Erythroblast (primary cell): ENCODE measurements at regions not wholly inside any gene's neighbourhood (a gene's known extent, or its start where the extent isn't known, plus 50 kb on each side); places are given as distances from the start of the nearest gene placed in this dataset.

Experiments
- GATA1 ChIP-seq: IDR thresholded peaks from 2 replicates; pipeline ENCODE4 v1.6.1; 2011; ENCODE audit warnings: low read depth, mild to moderate bottlenecking, control low read depth, low read length, moderate library complexity
- POLR2A ChIP-seq: IDR thresholded peaks from 2 replicates; pipeline ENCODE4 v1.6.1; 2011; ENCODE audit warnings: mild to moderate bottlenecking, low read length

- no peak for TF ChIP-seq POLR2A
- TF ChIP-seq GATA1: no peak
Measured at GRCh38 chr13:104473936-104474335, 1407.7 kb upstream of the SLC10A2 start.
